NAMALWA (cell line): ENCODE measurements at regions not wholly inside any gene's neighbourhood (a gene's known extent, or its start where the extent isn't known, plus 50 kb on each side); places are given as distances from the start of the nearest gene placed in this dataset.

Source experiments
- DNase-seq: peaks from one replicate; pipeline ENCODE4 v3.0.0-alpha.2; 2015; ENCODE audit warnings: low spot score

DNA sequence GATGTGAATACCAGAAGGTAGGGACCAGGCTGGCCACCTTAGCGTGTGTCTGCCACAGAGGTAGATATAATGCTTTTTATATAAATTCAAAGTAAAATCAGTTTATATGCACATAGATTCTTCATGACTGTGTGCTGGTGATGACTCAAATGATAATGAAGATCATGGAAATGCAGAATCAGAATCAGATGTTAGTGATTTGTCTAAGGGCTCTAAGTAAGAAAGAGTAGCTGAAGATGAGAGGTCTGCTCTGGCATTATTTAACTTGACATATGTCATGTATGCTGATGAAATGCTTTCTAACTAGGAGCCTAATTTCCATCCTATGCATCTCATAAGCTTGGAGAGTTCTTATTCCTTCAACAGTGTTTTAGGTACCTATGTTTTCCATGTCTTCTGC is 50.3 kb upstream of the DPH6 start:
- DNase-seq: no peak

DNA sequence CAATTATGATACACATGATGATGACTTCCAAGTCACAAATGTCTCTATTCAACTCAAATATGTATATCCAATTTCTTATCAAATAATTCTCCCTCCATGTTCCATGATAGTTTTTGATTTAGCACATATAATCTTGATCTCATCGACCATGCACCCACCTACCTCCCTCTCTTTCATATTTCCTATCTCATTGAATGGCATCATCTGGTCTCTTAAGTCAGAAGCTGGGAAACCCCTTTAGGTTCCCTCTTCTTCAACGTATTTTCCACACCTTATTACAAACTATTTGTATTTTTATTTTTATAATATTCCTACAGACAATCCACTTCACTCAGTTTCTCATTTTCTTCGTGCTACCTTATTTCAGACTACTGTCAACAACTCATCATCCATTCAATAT is 56.9 kb upstream of the DPH6 start:
- no peak for DNase-seq

DNA sequence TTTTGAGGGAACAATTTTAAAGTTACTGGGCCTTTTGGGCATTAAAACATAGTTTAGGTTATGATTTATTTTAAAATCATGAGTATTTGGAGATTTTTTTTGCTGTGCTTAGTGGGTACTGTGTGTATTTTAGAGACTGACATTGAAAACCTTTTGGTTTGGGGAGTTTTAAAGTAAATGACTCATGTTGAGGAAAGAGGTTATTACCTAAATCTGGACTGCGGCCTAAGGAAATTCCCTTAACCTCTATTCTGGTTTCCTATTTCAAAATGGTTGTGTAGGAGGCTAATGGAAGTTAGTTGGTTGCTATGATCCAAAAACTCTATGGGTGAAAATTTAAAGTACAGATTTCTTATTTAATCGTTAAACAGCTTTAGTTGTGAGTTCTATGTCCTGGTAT is 57.3 kb upstream of the DPH6 start:
- DNase-seq: no peak

DNA sequence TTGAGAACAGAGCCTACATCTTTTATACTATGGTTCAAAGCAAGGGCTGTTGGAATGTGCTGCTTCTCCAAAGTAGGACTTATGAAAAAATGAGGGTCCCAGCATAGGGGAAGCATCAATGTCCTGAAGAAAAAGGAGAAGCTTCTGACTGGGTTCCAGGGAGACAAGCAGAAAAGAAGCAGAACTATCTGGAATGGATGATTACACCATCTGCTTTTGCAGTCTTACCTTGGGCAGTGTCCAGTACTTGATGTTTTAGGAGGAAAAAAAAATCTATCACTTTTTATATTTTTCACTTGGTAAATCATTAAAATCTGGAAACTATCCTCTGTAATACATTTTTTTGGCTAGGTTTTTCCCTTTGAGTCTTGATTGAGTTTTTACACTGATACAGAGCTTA is 57.9 kb upstream of the DPH6 start:
- DNase-seq: no peak

DNA sequence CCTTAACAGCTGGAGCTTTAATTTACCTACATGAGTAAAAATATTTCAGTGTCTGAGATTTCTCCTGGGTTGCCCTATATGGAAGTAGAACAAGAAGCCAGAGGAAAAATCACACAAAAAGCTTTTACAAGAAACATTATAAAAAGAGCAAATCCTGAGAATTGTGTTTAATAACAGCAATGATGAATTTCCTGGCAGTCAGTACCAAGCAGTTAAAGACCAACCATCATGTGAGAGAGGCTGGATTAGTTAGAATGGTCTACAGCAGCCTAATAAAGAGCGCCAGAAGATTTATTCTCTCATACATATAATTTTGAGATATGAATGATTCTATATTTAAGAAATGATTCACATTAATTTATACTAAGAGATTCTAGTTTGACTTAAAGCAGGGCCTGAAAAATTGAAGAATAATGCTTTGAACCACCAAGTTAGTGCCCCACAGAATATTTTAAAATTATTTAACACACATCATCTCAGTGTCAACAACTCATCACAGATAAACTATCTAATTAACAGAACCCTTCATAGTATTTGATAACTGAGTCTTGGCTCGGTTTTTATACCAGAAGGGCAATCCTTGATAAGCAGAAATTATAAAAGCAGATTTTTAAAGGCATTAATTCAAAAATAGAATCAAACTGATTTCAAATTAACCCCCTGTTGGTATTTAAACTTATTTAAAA is 59.9 kb upstream of the DPH6 start:
- DNase-seq: no peak

DNA sequence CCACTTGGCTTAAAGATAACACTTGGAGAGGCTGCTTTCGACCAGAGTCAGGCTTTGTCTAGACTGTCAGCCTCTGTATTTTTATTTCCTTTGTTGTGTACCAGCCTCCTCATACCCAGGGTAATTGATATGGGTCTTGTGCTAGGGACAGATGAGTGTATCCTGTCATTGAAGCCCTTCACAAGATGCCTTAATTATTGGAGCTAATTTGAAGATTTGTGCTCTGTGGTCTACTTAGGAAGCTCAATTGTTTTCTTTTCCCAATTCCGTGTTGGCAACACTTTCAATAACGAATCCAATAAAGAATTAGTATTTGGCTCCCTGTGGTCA is 60.5 kb upstream of the DPH6 start:
- DNase-seq: no peak

DNA sequence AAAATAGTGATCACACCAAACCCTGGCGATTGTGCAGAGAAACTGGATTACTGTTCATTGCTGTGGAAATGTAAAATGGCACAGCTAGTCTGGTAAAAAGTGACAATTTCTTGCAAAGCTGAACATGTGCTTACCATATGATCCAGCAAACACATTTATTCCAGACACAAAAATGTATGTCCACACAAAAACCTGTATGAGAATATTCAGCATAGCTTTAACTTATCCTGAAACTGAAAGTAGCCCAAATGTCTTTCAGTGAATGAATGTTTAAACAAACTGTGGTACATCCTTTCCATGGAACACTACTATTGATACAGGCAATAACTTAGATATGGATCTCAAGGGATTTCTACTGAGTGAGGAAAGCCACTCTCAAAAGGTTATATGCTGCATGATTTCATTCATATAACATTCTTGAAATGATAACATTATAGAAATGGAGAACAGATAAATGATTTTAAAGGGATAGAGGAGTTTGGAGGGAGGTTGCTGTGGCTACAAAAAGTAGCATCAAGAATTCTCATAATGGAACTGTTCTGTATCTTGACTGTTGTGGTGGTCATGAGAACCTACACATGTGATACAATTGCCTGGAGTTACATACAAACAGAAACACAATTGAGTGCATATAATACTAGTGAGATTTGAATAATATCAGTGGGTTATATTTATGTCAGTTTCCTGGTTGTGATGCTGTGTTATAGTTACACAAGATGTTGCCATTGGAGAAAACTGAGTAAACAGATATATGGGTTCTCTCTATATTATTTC is 70.7 kb upstream of the DPH6 start:
- DNase-seq: peak; percentile 4

DNA sequence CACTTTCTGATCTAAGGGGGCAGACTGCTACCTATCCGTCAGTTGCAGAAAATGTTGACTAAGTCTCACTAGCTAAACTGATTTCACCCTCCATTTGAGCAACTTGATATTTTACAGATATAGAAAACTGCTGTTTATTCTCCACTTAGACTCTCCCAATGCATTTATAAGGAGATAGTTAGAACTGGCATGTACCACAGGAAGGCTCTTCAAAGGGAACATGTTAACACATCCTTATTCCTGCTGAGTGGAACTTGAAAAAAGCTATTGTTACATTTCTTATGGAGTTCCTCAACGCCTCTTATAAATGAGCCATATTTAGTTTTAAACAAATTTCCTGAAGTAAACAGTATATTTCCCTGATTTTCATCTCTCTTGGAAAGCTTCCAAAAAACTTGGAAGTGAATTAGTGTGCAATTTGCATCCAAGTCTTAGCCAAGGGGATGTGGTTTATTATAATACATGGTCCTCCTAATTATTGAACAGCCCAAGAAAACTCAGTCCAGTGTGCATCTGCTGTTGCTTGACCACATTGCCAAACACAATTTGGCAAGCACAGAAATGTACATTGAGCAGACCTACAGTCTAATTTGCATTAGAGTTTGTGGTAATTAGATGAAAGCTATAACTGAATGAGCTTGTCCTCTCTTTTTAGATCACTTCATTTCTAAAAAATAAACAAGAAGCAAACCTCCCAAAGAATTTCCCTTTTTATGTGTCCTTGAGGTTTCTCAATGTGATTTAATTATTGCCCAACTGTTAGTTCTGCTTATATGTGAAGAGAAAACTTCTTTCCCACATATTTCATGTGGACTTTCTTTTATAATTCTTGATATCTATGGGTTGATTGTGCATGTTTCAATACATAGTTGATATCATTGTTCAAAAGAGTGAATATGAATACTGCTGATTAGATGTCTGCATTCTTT is 72.6 kb upstream of the DPH6 start:
- peak; percentile 2 for DNase-seq

DNA sequence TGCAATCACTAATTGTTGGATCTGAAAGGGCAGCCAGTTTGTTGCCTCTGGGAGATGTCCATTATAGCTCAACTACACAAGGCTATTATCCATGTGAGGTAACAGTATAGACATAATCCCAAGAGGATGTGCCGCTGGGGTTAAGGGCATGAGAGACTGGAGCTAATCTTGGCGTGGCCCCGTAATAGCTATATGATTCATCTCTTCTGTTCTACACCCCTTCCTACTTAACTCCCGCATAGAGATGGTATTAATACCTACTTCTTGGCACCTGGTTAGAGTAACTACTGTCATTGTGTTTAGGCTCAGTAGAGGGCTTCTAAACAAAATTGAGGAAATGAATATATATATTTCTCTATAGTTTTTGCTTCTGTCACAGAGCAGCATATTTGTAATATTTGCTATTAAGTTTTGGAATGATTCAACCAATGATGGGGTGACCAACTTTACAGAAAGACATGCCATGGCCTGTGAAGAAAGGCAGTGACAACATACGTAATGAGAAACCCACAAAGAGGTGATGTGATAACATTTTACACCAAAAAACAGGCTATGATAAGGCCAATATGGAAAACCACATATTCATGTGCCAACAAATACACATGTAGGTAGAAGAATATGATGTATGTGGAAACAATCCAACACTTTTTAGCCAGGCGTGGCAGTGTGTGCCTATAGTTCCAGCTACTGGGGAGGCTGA is 76.8 kb upstream of the DPH6 start:
- no peak for DNase-seq

DNA sequence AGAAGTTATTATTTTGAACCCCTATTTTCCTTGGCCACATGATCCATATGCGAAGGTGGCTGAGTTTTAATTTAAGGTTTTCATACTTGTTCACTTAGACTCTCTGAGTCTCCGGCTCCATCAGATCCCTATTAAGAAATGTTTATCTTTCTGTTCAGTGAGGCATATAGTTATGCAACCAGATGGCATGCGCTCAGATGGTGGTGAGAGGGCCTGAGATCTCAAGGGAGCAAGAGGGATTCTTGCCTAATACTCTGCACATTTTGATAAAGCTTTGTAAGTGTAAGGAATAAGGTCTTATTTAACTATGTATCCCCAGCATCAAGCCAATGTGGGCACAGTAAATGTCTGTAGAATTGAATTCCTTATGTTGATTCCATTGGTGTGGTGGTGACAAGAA is 78.9 kb upstream of the DPH6 start:
- DNase-seq: no peak

DNA sequence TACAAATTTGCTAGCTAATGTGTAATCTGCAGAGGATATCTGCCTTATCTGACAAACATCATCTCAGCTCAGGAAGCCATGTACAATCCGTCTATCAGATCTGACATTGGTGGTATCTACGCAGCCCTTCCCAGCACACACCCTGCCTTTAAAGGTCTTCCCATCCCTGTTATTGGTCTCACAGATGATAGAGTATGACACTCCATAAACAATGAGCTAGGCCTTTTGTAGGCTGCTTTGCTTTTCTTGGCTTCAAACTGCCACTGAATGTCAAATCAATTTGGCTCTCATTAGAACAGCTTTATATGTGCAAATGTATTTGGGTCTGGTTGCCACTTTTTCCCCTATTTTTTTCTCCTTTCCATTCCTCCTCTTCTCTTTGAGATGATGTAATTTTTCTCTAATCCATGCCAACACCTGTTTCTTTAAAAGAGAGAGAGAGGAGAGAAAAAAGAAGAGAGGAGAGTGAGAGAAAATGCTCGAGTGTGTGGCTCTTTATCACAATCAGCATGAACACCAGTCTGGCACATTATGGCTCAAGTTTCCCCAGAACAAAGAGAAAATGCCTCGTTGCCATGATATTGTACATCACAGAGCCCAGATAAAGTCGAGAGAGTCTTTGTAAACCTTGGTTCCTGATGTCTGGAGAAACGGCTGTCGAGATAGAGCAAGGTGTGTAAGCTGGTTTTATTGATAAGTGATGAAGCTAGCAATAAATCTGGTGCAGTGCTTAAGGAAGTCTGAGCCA is 80.8 kb upstream of the DPH6 start:
- DNase-seq: no peak

DNA sequence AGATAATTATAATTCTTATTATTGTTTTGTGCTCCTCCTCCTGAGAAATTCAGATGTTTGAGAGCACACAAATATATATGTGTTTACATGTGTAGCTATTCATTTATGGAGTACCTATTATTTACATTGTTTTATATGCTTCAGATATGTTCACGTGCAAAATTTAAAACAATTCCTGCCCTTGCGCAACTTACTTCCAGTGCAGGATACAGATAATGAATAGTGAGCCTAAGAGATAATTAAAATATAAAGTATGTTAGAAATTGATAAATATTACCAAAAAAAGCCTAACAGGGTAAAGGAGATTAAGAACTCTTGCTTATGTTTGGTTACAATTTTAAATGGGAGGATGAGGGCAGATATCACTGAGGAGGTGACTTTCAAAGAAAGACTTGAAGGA is 81.7 kb upstream of the DPH6 start:
- no peak for DNase-seq

DNA sequence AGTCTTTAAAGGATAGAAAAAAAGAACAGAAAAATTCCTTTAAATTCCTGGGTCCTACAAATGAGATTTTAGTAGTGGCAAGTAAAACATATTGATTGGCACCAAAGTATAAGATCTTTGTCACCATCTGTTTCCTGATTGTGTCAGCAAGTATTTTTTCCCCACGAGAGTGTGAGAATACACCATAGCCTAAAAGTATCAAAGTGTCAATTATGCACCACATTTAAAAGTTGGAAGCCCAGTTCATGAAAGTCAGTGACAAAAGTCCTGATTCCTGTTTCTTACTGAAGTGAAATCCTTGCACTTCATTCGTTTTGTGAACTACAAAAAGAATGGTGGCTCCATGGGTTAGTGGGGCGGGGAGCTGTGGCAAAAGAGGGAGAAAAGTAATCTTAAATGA is 83.8 kb upstream of the DPH6 start:
- DNase-seq: no peak

DNA sequence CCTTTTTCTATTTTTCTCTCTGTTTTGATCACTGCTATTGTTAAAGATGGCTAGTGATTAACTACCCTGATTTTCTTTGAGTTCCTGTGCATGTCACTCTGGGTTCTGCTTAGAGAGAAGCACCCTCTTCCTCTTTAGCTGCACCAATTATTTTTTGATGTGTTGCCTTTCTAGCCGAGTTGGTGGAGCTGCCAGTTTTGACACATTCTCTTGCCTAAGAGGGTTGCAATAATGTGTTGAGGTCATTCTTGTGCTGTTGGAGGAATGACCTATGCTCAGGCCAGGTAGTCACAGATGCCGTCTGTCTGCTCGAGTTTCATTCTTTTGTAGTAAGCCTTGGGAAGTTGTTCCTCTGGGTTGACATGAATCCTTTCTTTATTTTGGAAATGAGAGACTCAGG is 84.6 kb upstream of the DPH6 start:
- no peak for DNase-seq

DNA sequence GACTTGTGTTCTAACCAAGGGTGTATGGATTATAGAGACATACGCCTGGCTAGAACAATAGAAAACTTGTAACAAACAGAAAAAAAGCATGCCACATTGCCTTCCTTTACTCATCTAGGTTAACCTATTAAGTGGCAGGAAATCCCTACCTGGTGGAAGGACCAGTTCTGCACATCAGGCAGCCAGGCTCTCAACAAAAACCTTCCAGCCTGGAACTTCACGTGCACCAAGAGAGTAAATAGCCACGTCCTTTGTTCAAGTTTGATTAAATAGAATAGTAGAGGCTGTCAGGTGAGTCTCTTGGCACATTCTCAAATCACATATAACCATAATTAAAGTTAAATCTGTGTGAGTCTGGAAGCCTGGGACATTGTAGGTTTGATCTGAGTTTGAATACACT is 85.0 kb upstream of the DPH6 start:
- DNase-seq: no peak

DNA sequence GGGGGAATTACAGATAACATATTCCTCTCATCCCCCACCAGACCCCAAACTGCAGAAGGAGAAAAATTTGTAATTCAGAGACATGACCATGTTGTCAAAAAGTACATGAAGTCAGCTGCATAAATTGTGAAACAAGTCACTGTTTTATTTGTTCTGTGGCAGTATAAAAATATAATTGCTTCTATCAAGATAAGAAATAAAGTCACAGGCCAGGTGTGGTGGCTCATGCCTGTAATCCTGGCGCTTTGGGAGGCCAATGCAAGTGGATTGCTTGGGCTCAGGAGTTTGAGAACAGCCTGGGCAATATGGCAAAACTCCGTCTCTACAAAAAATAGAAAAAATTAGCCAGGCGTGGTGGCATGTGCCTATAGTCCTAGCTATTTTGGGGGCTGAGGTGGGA is 87.7 kb upstream of the DPH6 start:
- DNase-seq: no peak

DNA sequence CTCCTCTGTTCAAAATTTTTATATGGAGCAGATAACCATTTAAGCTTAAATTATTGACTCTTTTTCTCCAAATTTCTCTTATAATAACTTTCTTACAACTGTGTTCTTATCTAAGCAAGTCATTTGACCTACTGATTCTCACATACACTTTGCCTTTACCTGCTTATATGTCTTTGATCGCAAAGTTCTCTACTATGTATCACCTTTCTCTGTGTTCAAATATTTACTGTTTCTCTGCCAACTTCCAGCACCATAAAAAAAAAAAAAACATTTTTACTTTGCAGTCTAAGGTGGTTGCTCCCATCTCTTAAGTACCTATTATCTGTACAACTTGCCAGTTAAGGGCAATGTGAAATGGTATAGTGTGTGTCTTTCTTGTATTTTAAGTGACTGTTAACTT is 100.8 kb upstream of the DPH6 start:
- DNase-seq: no peak

DNA sequence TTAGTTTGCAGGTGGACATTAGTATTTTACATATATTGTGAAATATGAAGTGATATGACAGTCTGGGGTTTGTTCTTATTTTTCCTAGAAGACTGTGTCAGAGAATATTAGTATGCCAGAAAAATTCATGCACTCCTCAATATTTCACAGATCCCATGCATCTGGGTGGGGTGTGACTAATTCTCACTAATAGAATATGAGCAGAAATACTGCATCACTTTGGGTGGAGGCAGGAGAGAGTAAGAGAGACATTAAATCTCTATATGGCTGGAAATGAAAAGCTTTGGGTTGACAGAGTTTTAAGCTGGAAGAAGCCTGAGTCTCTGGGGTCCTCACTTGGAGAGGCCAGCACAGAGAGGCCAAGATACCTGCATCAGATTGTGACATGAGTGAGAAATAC is 101.3 kb upstream of the DPH6 start:
- DNase-seq: no peak

DNA sequence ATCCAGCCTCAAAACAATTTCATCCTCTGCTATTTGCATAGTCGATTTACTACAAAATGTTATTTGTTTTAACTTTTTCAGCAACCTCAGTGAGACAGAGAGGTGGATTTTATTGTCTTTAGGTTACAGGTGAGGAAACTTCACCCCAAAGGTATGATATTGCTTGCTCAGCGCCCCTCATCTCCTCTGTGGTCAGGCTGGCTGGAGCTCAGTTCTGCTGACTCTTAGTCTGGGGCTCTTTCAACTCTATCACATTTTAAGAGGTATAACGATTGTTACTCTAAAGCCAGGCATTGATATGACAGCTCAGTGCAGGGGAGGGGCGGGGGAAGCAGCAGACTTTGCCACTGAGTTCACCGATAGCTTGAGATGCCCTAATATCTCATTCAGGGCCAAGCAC is 103.0 kb upstream of the DPH6 start:
- DNase-seq: no peak

DNA sequence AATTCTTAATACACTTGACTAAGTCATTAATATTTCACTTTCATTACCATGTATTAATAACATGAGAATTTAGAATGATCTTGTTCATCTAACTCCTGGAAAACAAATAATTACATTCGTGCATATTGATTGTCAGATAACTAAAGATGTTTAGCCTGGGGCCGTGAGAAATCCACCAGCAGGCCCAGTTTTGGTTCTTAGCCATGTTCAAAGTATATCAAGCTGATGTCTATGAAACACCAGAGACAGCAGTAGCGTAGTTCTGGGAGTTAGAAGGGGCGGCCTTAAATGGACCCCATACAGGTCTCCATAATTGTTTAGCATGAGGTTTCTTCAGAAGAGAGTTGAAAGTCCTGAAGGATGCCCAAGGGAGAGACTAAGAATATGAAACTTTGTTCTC is 103.6 kb upstream of the DPH6 start:
- no peak for DNase-seq

DNA sequence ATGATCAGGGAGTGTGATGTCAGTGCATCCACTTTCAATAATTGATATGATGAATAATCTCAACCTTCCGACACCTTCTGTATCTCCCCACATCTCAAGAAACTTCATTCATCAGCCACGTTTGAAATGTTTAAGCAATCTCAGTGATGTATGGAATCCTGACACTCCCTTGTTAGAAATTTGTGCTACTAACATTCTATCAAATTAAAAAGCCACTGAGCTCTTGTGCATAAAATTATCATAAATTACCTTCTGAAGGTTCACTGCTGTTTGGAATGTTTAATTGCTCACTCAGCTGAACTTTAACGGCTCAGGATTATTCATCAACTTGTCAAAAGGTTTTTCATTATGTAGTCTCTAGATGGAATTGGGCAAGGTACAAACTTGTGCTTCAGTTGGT is 108.4 kb upstream of the DPH6 start:
- no peak for DNase-seq
